Dendritic cell treated with granulocyte-macrophage colony-stimulating factor and Interleukin-4, amounts not matched to agents 40 ng/mL and 50 ng/mL, for 4 days (primary cell): ENCODE measurements at regions not wholly inside any gene's neighbourhood (a gene's known extent, or its start where the extent isn't known, plus 50 kb on each side); places are given as distances from the start of the nearest gene placed in this dataset.
"Not testable (repeated sequence)": the region's sequence is repeated elsewhere in the genome, so short reads cannot be mapped to it uniquely, and the experiment has no call there.

Experiments
- H3K27ac Mint-ChIP-seq: one replicate; pipeline ENCODE4 v1.8.0; 2022; ENCODE audit warnings: mild to moderate bottlenecking, mixed read lengths
- H3K27me3 Mint-ChIP-seq: one replicate; pipeline ENCODE4 v1.8.0; 2022; ENCODE audit warnings: mild to moderate bottlenecking, mixed read lengths
- H3K36me3 Mint-ChIP-seq: one replicate; pipeline ENCODE4 v1.8.0; 2022; ENCODE audit warnings: low read depth, mixed read lengths
- H3K4me1 Mint-ChIP-seq: one replicate; pipeline ENCODE4 v1.8.0; 2022; ENCODE audit warnings: low read depth, mixed read lengths
- H3K4me3 Mint-ChIP-seq: one replicate; pipeline ENCODE4 v1.8.0; 2022; ENCODE audit warnings: mild to moderate bottlenecking, moderate library complexity, mixed read lengths
- H3K9me3 Mint-ChIP-seq: one replicate; pipeline ENCODE4 v1.8.0; 2022; ENCODE audit warnings: mixed read lengths
- intact Hi-C: fragments of 100-400 bp; cut with micrococcal nuclease; formaldehyde crosslinking; loops from one replicate; pipeline ENCODE4 v1.15.0; 2022

DNA sequence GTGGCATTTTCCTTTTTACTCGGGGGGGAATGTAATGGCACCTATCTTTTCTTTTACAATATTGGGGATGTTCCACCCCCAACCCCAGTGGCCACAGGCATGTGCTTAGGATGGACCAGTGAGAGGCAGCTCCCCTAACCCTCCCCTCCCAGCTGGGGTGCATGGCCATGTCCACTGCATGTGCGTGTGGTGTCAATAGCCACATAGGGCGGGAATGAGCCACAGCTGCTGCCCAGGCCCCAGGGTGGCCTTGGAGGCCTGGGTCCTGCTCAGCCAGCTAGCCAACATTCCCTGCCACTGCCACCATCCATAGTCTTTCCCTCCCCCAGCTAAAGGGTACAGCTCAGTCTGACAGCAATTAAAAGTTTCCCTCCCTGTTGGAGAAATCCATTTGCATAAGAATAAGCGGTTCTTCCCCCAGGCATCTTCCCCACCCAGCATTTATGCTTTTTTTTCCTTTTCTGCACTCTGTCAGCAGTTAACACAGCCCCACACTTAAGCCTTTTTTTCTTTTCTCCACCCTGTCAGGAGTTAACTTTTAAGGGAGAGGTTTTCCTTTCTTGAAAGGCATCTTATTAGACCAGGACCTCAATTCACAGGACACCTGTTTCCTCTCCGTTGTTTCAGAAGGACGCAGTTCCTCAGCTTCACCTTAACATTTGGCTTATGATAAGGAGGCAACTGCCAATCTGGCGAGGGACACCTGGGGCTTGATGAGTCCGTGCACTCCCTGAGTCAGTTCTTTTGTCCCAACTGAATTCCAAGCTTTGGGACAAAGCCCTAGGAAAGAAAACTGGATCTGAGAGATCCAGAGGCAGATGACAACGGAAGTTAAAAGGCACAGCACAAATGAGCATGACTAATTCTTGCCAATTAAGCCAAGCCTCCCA lies 121.4 kb downstream of the TPBG start:
- no peak overlapping the region for H3K4me3 Mint-ChIP-seq
- no peaks in the 10 kb centered on the region for H3K36me3 Mint-ChIP-seq
- no peaks in the 10 kb centered on the region for H3K4me1 Mint-ChIP-seq
- H3K27me3 Mint-ChIP-seq = no peaks in the 10 kb centered on the region
- intact Hi-C loops = no loop called here
- H3K27ac Mint-ChIP-seq = no peak overlapping the region
- peaks cover 47% of the 10 kb centered on the region for H3K9me3 Mint-ChIP-seq

DNA sequence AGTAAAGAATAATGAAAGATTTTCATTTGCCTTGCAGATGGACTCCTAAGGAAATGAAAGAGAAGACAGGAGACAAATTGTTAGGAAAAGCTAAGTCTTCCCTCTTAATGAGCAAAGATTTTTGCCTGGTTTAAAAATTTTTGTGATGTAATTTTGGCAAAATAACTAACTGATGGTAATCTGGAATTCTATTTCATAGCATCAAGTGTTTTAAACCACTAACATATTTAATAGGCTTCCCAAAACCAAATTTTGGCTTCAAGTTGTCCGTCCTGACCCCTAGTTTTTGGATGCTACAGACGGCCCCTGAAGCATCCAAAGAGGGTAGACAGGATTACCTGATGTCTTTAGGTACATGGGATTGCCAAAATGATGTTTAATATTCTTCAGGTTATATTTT lies 124.3 kb downstream of the TPBG start:
- H3K27ac Mint-ChIP-seq = no peak overlapping the region
- H3K27me3 Mint-ChIP-seq = no peaks in the 10 kb centered on the region
- no peak overlapping the region for H3K4me3 Mint-ChIP-seq
- H3K9me3 Mint-ChIP-seq = peaks cover 49% of the 10 kb centered on the region
- intact Hi-C loops = no loop called here
- H3K4me1 Mint-ChIP-seq = no peaks in the 10 kb centered on the region
- H3K36me3 Mint-ChIP-seq = no peaks in the 10 kb centered on the region

DNA sequence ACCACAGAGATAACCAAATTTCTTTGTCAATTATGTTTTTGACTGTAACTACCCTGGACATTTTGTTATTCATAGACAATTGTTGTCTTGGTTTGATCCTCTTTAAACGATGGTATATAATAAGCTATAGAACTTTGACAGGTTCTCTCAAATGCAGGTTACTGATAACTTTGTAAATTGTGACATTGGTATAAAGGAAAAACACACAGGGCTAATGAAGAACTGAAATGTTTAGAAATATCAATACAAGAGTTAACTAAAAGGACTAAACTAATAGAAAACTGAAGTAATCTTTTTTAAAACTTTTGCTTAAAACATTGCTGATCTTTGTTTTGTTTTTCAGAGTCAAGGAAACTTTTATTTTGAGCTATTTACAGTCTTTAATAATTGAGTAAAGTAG lies 124.8 kb downstream of the TPBG start:
- intact Hi-C loops = no loop called here
- H3K9me3 Mint-ChIP-seq = peaks cover 50% of the 10 kb centered on the region
- H3K27ac Mint-ChIP-seq = no peak overlapping the region
- no peaks in the 10 kb centered on the region for H3K27me3 Mint-ChIP-seq
- no peaks in the 10 kb centered on the region for H3K36me3 Mint-ChIP-seq
- no peaks in the 10 kb centered on the region for H3K4me1 Mint-ChIP-seq
- H3K4me3 Mint-ChIP-seq = no peak overlapping the region

DNA sequence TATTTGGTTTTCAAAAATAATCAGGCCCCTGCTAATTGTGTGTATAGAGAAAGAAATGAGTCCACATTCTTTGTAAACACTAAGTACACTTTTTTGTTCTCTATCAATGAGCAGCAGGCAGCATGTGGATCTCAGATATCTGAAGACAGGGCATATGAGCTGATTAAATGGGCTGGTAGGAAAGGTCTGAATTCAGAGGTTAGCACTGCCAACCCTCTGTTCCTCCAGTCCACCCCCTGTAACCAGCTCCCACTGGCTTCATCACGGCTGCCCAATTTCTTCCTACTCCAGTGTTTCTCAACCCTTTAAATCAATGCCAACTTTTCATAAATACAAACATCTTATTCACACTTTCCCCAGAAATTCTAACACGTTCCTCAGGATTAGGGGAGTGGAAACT lies 128.5 kb downstream of the TPBG start:
- Mint-ChIP-seq H3K27me3 (no peaks in the 10 kb centered on the region), H3K4me1 (no peaks in the 10 kb centered on the region), H3K4me3 (no peak overlapping the region), H3K27ac (no peak overlapping the region), H3K9me3 (peaks cover 21% of the 10 kb centered on the region), H3K36me3 (no peaks in the 10 kb centered on the region)
- intact Hi-C loops = no loop called here

DNA sequence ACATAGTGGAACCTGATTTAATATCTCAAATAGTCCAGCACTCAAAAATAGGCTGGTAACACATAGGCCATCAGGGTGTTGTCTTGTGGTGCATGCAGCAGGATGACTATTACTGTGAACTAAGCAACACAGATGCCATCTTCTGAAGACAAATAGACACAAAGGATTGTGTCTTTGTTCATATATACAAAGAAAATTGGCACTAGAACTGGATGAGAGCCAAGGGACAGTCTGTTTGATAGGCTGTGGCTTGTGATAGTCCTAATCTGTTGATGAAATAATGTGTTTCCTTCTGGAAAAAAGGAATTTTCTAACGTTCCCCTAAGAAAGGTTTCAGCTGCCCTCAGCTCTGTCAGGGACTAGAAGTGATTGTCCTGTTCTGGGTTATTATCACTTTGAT lies 129.8 kb downstream of the TPBG start:
- Mint-ChIP-seq H3K27ac (no peak overlapping the region), H3K36me3 (no peaks in the 10 kb centered on the region), H3K4me3 (no peak overlapping the region), H3K9me3 (peaks cover 21% of the 10 kb centered on the region), H3K4me1 (no peaks in the 10 kb centered on the region), H3K27me3 (no peaks in the 10 kb centered on the region)
- intact Hi-C loops = no loop called here

DNA sequence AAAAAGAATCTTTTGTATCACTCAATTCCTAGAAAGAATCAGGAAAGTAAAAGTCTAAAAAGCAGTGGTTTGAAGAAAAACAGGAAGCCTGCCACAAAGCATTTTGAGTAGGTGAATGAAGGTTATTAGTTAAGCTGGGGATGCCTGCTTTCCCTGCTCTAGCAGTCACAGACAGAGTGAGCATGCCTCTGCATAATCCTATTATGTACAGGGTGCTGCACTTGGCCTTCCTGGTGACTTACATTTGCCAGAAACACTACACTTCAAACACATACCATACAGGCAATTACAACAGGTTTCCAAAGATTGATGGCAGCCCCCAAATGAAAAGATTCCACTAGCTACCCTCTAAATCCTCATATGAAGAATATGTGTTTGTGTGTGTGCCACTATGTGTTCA lies 130.8 kb downstream of the TPBG start:
- Mint-ChIP-seq H3K36me3 (no peaks in the 10 kb centered on the region), H3K27me3 (no peaks in the 10 kb centered on the region), H3K4me3 (no peak overlapping the region), H3K4me1 (no peaks in the 10 kb centered on the region), H3K9me3 (peaks cover 26% of the 10 kb centered on the region), H3K27ac (no peak overlapping the region)
- intact Hi-C loops = no loop called here

DNA sequence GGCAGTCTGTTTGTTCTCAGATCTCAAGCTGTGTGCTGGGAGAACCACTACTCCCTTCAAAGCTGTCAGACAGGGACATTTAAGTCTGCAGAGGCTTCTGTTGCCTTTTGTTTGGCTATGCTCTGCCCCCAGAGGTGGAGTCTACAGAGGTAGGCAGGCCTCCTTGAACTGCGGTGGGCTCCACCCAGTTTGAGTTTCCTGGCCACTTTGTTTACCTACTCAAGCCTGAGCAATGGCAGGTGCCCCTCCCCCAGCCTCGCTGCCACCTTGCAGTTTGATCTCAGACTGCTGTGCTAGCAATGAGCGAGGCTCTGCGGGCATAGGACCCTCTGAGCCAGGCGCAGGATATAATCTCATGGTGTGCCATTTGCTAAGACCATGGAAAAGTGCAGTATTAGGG lies 138.3 kb downstream of the TPBG start:
- H3K27me3 Mint-ChIP-seq, H3K27ac Mint-ChIP-seq, H3K36me3 Mint-ChIP-seq, H3K4me1 Mint-ChIP-seq, H3K4me3 Mint-ChIP-seq, intact Hi-C loops: not testable (repeated sequence)
- peaks cover 35% of the 10 kb centered on the region for H3K9me3 Mint-ChIP-seq

DNA sequence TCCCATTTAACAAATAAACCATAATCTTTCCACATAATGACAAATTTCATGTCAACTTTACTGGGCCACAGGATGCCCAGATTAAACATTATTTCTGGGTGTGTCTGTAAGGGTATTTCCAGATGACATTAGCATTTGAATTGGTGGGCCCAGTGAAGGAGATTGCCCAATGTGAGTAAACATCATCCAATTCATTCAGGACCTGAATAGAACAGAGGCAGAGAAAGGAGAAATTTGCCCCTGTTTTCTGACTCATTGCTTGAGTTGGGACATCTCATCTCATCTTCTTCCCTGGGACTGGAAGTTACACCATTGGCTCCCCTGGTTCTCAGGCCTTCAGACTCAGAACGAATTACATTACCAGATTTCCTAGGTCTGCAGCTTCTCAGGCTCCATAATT lies 142.9 kb downstream of the TPBG start:
- no peaks in the 10 kb centered on the region for H3K27me3 Mint-ChIP-seq
- intact Hi-C loops = no loop called here
- no peaks in the 10 kb centered on the region for H3K4me1 Mint-ChIP-seq
- H3K4me3 Mint-ChIP-seq = no peak overlapping the region
- H3K9me3 Mint-ChIP-seq = peaks cover 32% of the 10 kb centered on the region
- H3K27ac Mint-ChIP-seq = no peak overlapping the region
- H3K36me3 Mint-ChIP-seq = no peaks in the 10 kb centered on the region

DNA sequence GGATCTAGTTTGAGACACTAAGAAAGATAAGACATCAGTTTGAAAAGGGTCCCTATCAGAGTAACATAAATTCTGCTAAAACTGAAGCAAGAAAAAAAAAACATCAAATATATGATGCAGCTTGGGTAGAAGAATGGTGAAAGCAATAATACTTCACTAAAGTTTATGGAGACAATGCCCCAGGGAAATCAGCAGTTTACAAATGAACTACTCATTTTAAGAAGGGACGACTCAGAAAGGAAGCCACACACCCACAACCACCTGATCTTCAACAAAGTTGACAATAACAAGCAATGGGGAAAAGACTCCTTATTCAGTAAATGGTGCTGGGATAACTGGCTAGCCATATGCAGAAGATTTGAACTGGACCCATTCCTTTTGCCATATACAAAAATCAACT lies 143.5 kb downstream of the TPBG start:
- H3K27me3 Mint-ChIP-seq = no peaks in the 10 kb centered on the region
- intact Hi-C loops = no loop called here
- H3K4me3 Mint-ChIP-seq = no peak overlapping the region

DNA sequence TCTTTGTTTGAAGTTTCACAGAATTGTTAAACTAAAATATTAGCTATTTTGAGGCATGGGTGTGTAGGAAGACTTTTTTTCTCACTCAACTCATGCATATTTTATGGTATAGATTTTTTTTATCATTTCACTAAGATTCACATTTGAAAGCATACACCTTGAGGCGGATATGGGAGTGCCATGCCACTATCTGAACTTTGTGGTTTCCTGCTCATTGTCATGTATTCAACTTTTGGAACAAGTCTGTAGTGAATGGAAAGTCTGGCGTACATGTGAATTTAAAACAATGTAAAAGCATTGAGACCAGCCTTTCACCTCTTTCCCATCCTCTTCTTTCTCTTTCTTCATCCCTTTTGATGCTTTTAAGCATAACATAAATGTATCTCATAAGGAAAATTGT lies 147.9 kb downstream of the TPBG start:
- Mint-ChIP-seq H3K9me3 (peaks cover 52% of the 10 kb centered on the region), H3K36me3 (no peaks in the 10 kb centered on the region), H3K4me3 (no peak overlapping the region), H3K27me3 (no peaks in the 10 kb centered on the region), H3K4me1 (no peaks in the 10 kb centered on the region), H3K27ac (no peak overlapping the region)
- intact Hi-C loops = no loop called here

More for the DNA sequence above, 143.5 kb downstream of the TPBG start:
- no peaks in the 10 kb centered on the region for H3K36me3 Mint-ChIP-seq
- H3K9me3 Mint-ChIP-seq = peaks cover 30% of the 10 kb centered on the region
- no peaks in the 10 kb centered on the region for H3K4me1 Mint-ChIP-seq
- no peak overlapping the region for H3K27ac Mint-ChIP-seq

DNA sequence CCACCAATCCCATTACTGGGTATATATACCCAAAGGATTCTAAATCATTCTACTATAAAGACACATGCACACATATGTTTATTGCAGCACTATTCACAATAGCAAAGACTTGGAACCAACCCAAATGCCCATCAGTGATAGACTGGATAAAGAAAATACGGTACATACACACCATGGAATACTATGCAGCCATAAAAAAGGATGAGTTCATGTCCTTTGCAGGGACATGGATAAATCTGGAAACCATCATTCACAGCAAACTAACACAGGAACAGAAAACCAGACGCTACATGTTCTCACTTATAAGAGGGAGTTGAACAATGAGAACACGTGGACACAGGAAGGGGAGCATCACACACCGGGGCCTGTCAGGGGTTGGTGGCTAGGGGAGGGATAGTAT lies 154.3 kb downstream of the TPBG start:
- H3K9me3 Mint-ChIP-seq = peaks cover 30% of the 10 kb centered on the region
- H3K4me3 Mint-ChIP-seq, intact Hi-C loops: not testable (repeated sequence)

DNA sequence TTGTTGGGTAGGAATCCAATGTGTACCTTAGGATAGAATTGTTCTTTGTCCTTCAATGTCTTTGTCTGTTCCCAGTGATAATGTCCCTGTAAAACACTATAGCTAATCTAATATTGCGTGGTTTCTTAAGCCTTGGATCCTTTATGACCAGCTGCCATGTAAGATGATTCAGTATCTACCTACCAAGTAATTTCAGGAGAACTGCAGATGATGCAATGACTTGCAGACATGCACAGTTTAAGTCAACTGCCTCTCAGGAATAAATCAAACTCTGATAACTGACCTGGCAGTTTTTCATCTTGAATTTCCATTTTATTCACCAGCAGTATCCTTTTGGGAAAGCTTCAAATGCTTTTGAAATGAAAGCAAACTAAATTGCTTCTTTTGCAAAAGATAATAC lies 157.8 kb downstream of the TPBG start:
- intact Hi-C loops = no loop called here
- Mint-ChIP-seq H3K4me1 (no peaks in the 10 kb centered on the region), H3K27me3 (no peaks in the 10 kb centered on the region), H3K9me3 (no peaks in the 10 kb centered on the region), H3K27ac (no peak overlapping the region), H3K36me3 (no peaks in the 10 kb centered on the region), H3K4me3 (no peak overlapping the region)

More for the DNA sequence above, 154.3 kb downstream of the TPBG start:
- not testable (repeated sequence) for H3K27me3 Mint-ChIP-seq, H3K27ac Mint-ChIP-seq, H3K4me1 Mint-ChIP-seq, H3K36me3 Mint-ChIP-seq

DNA sequence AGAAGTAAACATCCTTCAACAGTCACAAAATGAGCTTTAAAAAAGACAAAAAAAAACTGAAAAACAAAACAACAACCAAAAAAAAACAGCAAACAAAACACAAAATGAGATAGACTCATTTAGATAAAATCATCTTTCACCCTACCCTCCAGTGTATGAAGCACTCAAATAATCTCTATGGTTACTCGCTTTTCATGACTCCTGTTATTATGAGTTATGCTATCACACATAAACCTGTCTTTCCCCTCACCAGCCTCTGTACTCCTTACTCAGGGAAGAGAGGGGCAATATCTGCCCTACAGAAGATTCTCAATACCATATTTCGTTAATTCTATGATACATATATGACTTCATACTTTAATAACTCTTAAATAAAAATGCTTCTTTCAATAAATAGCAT lies 158.2 kb downstream of the TPBG start:
- Mint-ChIP-seq H3K27ac (no peak overlapping the region), H3K4me3 (no peak overlapping the region), H3K4me1 (no peaks in the 10 kb centered on the region), H3K9me3 (no peaks in the 10 kb centered on the region), H3K27me3 (no peaks in the 10 kb centered on the region), H3K36me3 (no peaks in the 10 kb centered on the region)
- intact Hi-C loops = no loop called here

DNA sequence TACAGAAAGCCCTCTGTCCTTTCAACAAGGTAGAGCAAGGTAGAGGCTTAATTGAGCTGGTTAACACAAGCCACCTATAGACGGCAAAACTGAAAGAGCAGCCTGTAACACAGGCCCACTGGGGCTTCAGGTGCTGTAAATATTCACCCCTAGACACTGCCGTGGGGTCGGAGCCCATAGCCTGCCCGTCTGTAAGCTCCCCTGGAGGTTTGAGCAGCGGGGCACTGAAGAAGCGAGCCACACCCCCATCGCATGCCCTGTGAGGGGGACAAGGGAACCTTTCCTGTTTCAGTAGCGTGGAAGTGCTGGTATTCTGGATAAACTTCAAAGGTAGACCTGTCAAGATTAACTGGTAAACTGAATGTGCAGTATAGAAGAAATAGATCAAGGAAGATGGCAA lies 160.4 kb downstream of the TPBG start:
- H3K4me1 Mint-ChIP-seq = no peaks in the 10 kb centered on the region
- intact Hi-C loops = no loop called here
- no peak overlapping the region for H3K27ac Mint-ChIP-seq
- no peaks in the 10 kb centered on the region for H3K36me3 Mint-ChIP-seq
- no peaks in the 10 kb centered on the region for H3K9me3 Mint-ChIP-seq
- H3K4me3 Mint-ChIP-seq = no peak overlapping the region
- no peaks in the 10 kb centered on the region for H3K27me3 Mint-ChIP-seq
